Panc1 (cell line): ENCODE measurements at regions not wholly inside any gene's neighbourhood (a gene's known extent, or its start where the extent isn't known, plus 50 kb on each side); places are given as distances from the start of the nearest gene placed in this dataset.

Experiments
- ATAC-seq: fragments of 200-7000 bp; cut with Tn5 transposase; 2 replicates; pipeline ENCODE4 v1.9.1; 2020; ENCODE audit warnings: mild to moderate bottlenecking, moderate library complexity
- BruUV-seq: library from RNA; stranded (reverse); fragments of 400-500 nt; replicated peaks from 2 replicates; lab custom pipeline; 2021; lab: Mats Ljungman, UMichigan
- CTCF ChIA-PET: fragments of 300-600 bp; sonication (Branson Sonifier 250); formaldehyde crosslinking; loops from one replicate; lab custom pipeline; 2022; ENCODE audit warnings: antibody characterized with exemption; lab: Charles Lee
- POLR2A ChIA-PET: fragments of 300-600 bp; sonication (Branson Sonifier 250); formaldehyde crosslinking; loops from one replicate; lab custom pipeline; 2022; ENCODE audit warnings: antibody characterized with exemption; lab: Charles Lee
- DNase-seq: peaks from one replicate; pipeline ENCODE4 v3.0.0-alpha.2; 2010; ENCODE audit warnings: low read depth, low spot score
- H3K27ac ChIP-seq: 2 replicates; pipeline ENCODE4 v1.5.1; 2011; ENCODE audit warnings: mild to moderate bottlenecking, low read length, inconsistent platforms
- H3K27me3 ChIP-seq: fragments of 200-500 bp; sonication (Bioruptor generic); 2 replicates; pipeline ENCODE4 v1.6.0; 2014; ENCODE audit warnings: low read length, inconsistent platforms; ENCODE audit not compliant: control insufficient read depth, insufficient read depth
- H3K36me3 ChIP-seq: fragments of 200-500 bp; sonication (Bioruptor generic); 2 replicates; pipeline ENCODE4 v1.5.1; 2014; ENCODE audit warnings: inconsistent platforms, mild to moderate bottlenecking, low read length, moderate library complexity; ENCODE audit not compliant: control insufficient read depth, insufficient read depth
- H3K4me1 ChIP-seq: 2 replicates; pipeline ENCODE4 v1.5.1; 2011; ENCODE audit warnings: inconsistent platforms, mild to moderate bottlenecking, low read length, moderate library complexity; ENCODE audit not compliant: control insufficient read depth, insufficient read depth
- H3K4me3 ChIP-seq, 2 experiments: 2 replicates each; pipeline ENCODE4 v1.5.1; 2011 to 2012; ENCODE audit warnings: low read depth in 2 of 2, low read length in 2 of 2, mild to moderate bottlenecking in 2 of 2, inconsistent platforms in 1 of 2, moderate library complexity in 1 of 2
- H3K9me3 ChIP-seq: fragments of 200-500 bp; sonication (Bioruptor generic); 2 replicates; pipeline ENCODE4 v1.5.1; 2014; ENCODE audit warnings: low read depth, mild to moderate bottlenecking, inconsistent platforms, low read length, moderate library complexity; ENCODE audit not compliant: control insufficient read depth, insufficient read depth
- CTCF ChIP-seq: fragments of 450-650 bp; IDR thresholded peaks from 2 replicates; pipeline ENCODE4 v1.5.1; 2017; ENCODE audit warnings: mild to moderate bottlenecking
- POLR2AphosphoS5 ChIP-seq: IDR thresholded peaks from 2 replicates; pipeline ENCODE4 v1.6.1; 2012; ENCODE audit warnings: mild to moderate bottlenecking, low read depth, low read length, moderate library complexity
- REST ChIP-seq, 2 experiments: IDR thresholded peaks; 2 replicates each; pipeline ENCODE4 v1.6.1; 2011 to 2012; ENCODE audit warnings: low read depth in 2 of 2, control low read depth in 1 of 2, low read length in 1 of 2, mild to moderate bottlenecking in 1 of 2, moderate library complexity in 1 of 2; ENCODE audit not compliant: insufficient read depth in 1 of 2
- SIN3A ChIP-seq: IDR thresholded peaks from 2 replicates; pipeline ENCODE4 v1.6.1; 2012; ENCODE audit warnings: low read depth, mild to moderate bottlenecking, low read length, moderate library complexity, borderline replicate concordance; ENCODE audit not compliant: insufficient read depth
- TCF7L2 ChIP-seq: IDR thresholded peaks from 2 replicates; pipeline ENCODE4 v1.6.1; 2011; ENCODE audit warnings: mild to moderate bottlenecking, low read depth, low read length, inconsistent platforms
- in situ Hi-C: cut with HindIII; loops from 2 replicates; pipeline ENCODE4 v1.10.0; 2016; ENCODE audit warnings: low sequenced_read_pairs, low pct_unique_long_range_greater_than_20kb
- intact Hi-C: fragments of 100-400 bp; cut with micrococcal nuclease; formaldehyde crosslinking; loops from one replicate; pipeline ENCODE4 v1.10.0; 2022; ENCODE audit not compliant: unreplicated experiment

- Histone ChIP-seq H3K4me1 (no peaks in the 10 kb centered on the region), H3K27ac (no peak overlapping the region), H3K36me3 (no peaks in the 10 kb centered on the region), H3K4me3 (no peak overlapping the region), H3K27me3 (no peaks in the 10 kb centered on the region), H3K9me3 (no peaks in the 10 kb centered on the region; the same call in 1 of the 2 replicates)
- intact Hi-C loops = no loop called here
- no peak for DNase-seq
- no TSS peak for BruUV-seq
- ATAC-seq = no peak
- ChIA-PET POLR2A (no interaction called here), CTCF (no interaction called here)
- TF ChIP-seq POLR2AphosphoS5 (no peak), SIN3A (no peak), REST (IDR thresholded peaks at IDR 0.05; ENCODE audit: insufficient read depth in 1 of 2, low read depth in 2 of 2, low read length in 1 of 2) (no peak)
- in situ Hi-C loops = no loop called here
Measured at GRCh38 chr14:71650187-71650755, 282.0 kb upstream of the RGS6 start.

- ChIA-PET POLR2A (no interaction called here), CTCF (no interaction called here)
- intact Hi-C loops = no loop called here
- DNase-seq (no peak), ATAC-seq (no peak)
- H3K36me3 ChIP-seq = no peaks in the 10 kb centered on the region
- no peaks in the 10 kb centered on the region; the same call in 1 of the 2 replicates for H3K9me3 ChIP-seq
- no peak overlapping the region for H3K27ac ChIP-seq
- TF ChIP-seq CTCF (no peak), REST (IDR thresholded peaks at IDR 0.05; ENCODE audit: insufficient read depth in 1 of 2, low read depth in 2 of 2, low read length in 1 of 2) (no peak), POLR2AphosphoS5 (no peak), TCF7L2 (no peak), SIN3A (no peak)
- no peak overlapping the region for H3K4me3 ChIP-seq
- H3K27me3 ChIP-seq = no peaks in the 10 kb centered on the region
- in situ Hi-C loops = no loop called here
- H3K4me1 ChIP-seq = no peaks in the 10 kb centered on the region
- no TSS peak for BruUV-seq
Measured at GRCh38 chr14:71651228-71651627, 281.0 kb upstream of the RGS6 start.
